ENCODE measurements at regions not wholly inside any gene's neighbourhood (a gene's known extent, or its start where the extent isn't known, plus 50 kb on each side); places are given as distances from the start of the nearest gene placed in this dataset.

GRCh38 chr10:9895981-9896380 is 1121.7 kb upstream of the CELF2 start:
- Mint-ChIP-seq H3K27ac (no peak overlapping the region), H3K4me3 (ENCODE audit: low read depth) (no peak overlapping the region), H3K36me3 (ENCODE audit: insufficient read depth) (no peaks in the 10 kb centered on the region), H3K4me1 (ENCODE audit: low read depth) (no peaks in the 10 kb centered on the region), H3K27me3 (no peaks in the 10 kb centered on the region), H3K9me3 (ENCODE audit: low read depth) (no peaks in the 10 kb centered on the region)
- TF ChIP-seq CTCF (IDR thresholded peaks at IDR 0.05; ENCODE audit: unreplicated experiment), result no peak
- DNase-seq (ENCODE audit: low spot score, unreplicated experiment), result no peak

GRCh38 chr10:9898633-9899395 is 1118.9 kb upstream of the CELF2 start:
- H3K4me3 Mint-ChIP-seq (ENCODE audit: low read depth), result no peak overlapping the region
- no peaks in the 10 kb centered on the region for H3K36me3 Mint-ChIP-seq (ENCODE audit: insufficient read depth)
- TF ChIP-seq CTCF (IDR thresholded peaks at IDR 0.05; ENCODE audit: unreplicated experiment), result no peak
- H3K9me3 Mint-ChIP-seq (ENCODE audit: low read depth), result no peaks in the 10 kb centered on the region
- H3K27me3 Mint-ChIP-seq, result no peaks in the 10 kb centered on the region
- no peaks in the 10 kb centered on the region for H3K4me1 Mint-ChIP-seq (ENCODE audit: low read depth)
- no peak overlapping the region for H3K27ac Mint-ChIP-seq
- no peak for DNase-seq (ENCODE audit: low spot score, unreplicated experiment)

- TF ChIP-seq CTCF (IDR thresholded peaks at IDR 0.05; ENCODE audit: unreplicated experiment), result no peak
- H3K4me3 Mint-ChIP-seq (ENCODE audit: low read depth), result no peak overlapping the region
- no peak for DNase-seq (ENCODE audit: low spot score, unreplicated experiment)
- no peaks in the 10 kb centered on the region for H3K4me1 Mint-ChIP-seq (ENCODE audit: low read depth)
- no peaks in the 10 kb centered on the region for H3K27me3 Mint-ChIP-seq
- H3K36me3 Mint-ChIP-seq (ENCODE audit: insufficient read depth), result no peaks in the 10 kb centered on the region
- H3K27ac Mint-ChIP-seq, result no peak overlapping the region
- H3K9me3 Mint-ChIP-seq (ENCODE audit: low read depth), result peaks cover under 1% of the 10 kb centered on the region
Measured at GRCh38 chr10:9900751-9901150, 1116.9 kb upstream of the CELF2 start.

GRCh38 chr10:9901971-9902370 is 1115.7 kb upstream of the CELF2 start:
- Mint-ChIP-seq H3K36me3 (ENCODE audit: insufficient read depth) (no peaks in the 10 kb centered on the region), H3K4me1 (ENCODE audit: low read depth) (no peaks in the 10 kb centered on the region), H3K27me3 (no peaks in the 10 kb centered on the region), H3K27ac (no peak overlapping the region), H3K9me3 (ENCODE audit: low read depth) (peaks cover 4% of the 10 kb centered on the region), H3K4me3 (ENCODE audit: low read depth) (no peak overlapping the region)
- DNase-seq (ENCODE audit: low spot score, unreplicated experiment), result no peak
- no peak for TF ChIP-seq CTCF (IDR thresholded peaks at IDR 0.05; ENCODE audit: unreplicated experiment)

GRCh38 chr10:9910446-9910845 is 1107.2 kb upstream of the CELF2 start:
- Mint-ChIP-seq H3K36me3 (ENCODE audit: insufficient read depth) (peaks cover 1% of the 10 kb centered on the region), H3K27me3 (no peaks in the 10 kb centered on the region), H3K27ac (no peak overlapping the region), H3K4me1 (ENCODE audit: low read depth) (no peaks in the 10 kb centered on the region), H3K4me3 (ENCODE audit: low read depth) (no peak overlapping the region), H3K9me3 (ENCODE audit: low read depth) (peaks cover 8% of the 10 kb centered on the region)
- no peak for TF ChIP-seq CTCF (IDR thresholded peaks at IDR 0.05; ENCODE audit: unreplicated experiment)
- no peak for DNase-seq (ENCODE audit: low spot score, unreplicated experiment)

Data from progenitor cell of endocrine pancreas (in vitro differentiated cells).